ENCODE measurements at regions not wholly inside any gene's neighbourhood (a gene's known extent, or its start where the extent isn't known, plus 50 kb on each side); places are given as distances from the start of the nearest gene placed in this dataset.

DNA sequence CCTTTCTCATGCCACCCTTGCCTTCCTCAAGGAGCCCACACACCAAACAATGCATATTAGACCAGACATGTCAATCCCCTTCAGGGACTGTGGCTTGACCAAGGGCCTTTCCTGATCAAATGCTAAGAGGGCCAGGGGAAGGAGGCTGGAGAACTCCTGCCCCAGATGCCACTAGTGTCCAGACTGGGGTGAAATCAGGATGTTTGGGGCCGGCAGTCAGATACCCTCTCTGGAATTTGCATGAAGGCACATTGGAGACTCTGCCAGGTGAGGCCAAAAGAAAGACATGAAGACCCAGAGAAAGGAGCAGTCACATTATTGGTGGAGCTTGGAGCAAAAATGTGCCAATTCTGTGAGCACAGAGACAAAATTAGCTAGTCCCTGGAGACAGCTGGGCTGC, 154.1 kb downstream of the TLE3 start:
- TF ChIP-seq, protein P1, sequence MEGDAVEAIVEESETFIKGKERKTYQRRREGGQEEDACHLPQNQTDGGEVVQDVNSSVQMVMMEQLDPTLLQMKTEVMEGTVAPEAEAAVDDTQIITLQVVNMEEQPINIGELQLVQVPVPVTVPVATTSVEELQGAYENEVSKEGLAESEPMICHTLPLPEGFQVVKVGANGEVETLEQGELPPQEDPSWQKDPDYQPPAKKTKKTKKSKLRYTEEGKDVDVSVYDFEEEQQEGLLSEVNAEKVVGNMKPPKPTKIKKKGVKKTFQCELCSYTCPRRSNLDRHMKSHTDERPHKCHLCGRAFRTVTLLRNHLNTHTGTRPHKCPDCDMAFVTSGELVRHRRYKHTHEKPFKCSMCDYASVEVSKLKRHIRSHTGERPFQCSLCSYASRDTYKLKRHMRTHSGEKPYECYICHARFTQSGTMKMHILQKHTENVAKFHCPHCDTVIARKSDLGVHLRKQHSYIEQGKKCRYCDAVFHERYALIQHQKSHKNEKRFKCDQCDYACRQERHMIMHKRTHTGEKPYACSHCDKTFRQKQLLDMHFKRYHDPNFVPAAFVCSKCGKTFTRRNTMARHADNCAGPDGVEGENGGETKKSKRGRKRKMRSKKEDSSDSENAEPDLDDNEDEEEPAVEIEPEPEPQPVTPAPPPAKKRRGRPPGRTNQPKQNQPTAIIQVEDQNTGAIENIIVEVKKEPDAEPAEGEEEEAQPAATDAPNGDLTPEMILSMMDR (conservative IDR thresholded peaks at IDR 0.05; ENCODE audit: low read depth, low read length): no peak
- TF ChIP-seq, protein P2, sequence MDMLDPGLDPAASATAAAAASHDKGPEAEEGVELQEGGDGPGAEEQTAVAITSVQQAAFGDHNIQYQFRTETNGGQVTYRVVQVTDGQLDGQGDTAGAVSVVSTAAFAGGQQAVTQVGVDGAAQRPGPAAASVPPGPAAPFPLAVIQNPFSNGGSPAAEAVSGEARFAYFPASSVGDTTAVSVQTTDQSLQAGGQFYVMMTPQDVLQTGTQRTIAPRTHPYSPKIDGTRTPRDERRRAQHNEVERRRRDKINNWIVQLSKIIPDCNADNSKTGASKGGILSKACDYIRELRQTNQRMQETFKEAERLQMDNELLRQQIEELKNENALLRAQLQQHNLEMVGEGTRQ (IDR thresholded peaks at IDR 0.05; ENCODE audit: low read depth, low read length): no peak
- TF ChIP-seq POLR2A (IDR thresholded peaks at IDR 0.05; ENCODE audit: low read depth, low read length) (no peak), MXI1 (IDR thresholded peaks at IDR 0.05; ENCODE audit: borderline replicate concordance, low read depth, low read length) (no peak), CEBPB (IDR thresholded peaks at IDR 0.05; ENCODE audit: low read depth, low read length) (no peak), MAZ (IDR thresholded peaks at IDR 0.05; ENCODE audit: borderline replicate concordance, low read depth, low read length) (no peak), SMC3 (IDR thresholded peaks at IDR 0.05; ENCODE audit: low read depth, low read length) (no peak), MAFK (IDR thresholded peaks at IDR 0.05; ENCODE audit: low read depth, low read length) (no peak), RAD21 (IDR thresholded peaks at IDR 0.05; ENCODE audit: low read length) (no peak), NFE2L2 (IDR thresholded peaks at IDR 0.05; ENCODE audit: low read depth, low read length) (no peak), RFX5 (IDR thresholded peaks at IDR 0.05; ENCODE audit: low read depth, low read length) (no peak)
- TF ChIP-seq, protein P3, sequence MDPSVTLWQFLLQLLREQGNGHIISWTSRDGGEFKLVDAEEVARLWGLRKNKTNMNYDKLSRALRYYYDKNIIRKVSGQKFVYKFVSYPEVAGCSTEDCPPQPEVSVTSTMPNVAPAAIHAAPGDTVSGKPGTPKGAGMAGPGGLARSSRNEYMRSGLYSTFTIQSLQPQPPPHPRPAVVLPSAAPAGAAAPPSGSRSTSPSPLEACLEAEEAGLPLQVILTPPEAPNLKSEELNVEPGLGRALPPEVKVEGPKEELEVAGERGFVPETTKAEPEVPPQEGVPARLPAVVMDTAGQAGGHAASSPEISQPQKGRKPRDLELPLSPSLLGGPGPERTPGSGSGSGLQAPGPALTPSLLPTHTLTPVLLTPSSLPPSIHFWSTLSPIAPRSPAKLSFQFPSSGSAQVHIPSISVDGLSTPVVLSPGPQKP (IDR thresholded peaks at IDR 0.05; ENCODE audit: borderline replicate concordance, low read depth, low read length): no peak
